Memory B cell (primary cell): ENCODE measurements at regions not wholly inside any gene's neighbourhood (a gene's known extent, or its start where the extent isn't known, plus 50 kb on each side); places are given as distances from the start of the nearest gene placed in this dataset.
"Not testable (repeated sequence)": the region's sequence is repeated elsewhere in the genome, so short reads cannot be mapped to it uniquely, and the experiment has no call there.

ENCODE experiments used
- ATAC-seq: fragments of 150-1000 bp; cut with Tn5 transposase; 2 replicates; pipeline ENCODE4 v1.10.0; 2021; ENCODE audit warnings: low read depth, mild to moderate bottlenecking, moderate library complexity
- DNase-seq, 2 donors: peaks; one replicate each; pipeline ENCODE4 v3.0.0; 2022; ENCODE audit warnings: low spot score in 2 of 2
- H3K27ac Mint-ChIP-seq: one replicate; pipeline ENCODE4 v1.8.0; 2022; ENCODE audit warnings: mild to moderate bottlenecking, moderate library complexity, mixed read lengths
- H3K27me3 Mint-ChIP-seq: one replicate; pipeline ENCODE4 v1.8.0; 2022; ENCODE audit warnings: mixed read lengths
- H3K36me3 Mint-ChIP-seq: one replicate; pipeline ENCODE4 v1.8.0; 2022; ENCODE audit warnings: mild to moderate bottlenecking, mixed read lengths
- H3K4me1 Mint-ChIP-seq: one replicate; pipeline ENCODE4 v1.8.0; 2022; ENCODE audit warnings: mixed read lengths
- H3K4me3 Mint-ChIP-seq: one replicate; pipeline ENCODE4 v1.8.0; 2022; ENCODE audit warnings: mild to moderate bottlenecking, moderate library complexity, mixed read lengths
- H3K9me3 Mint-ChIP-seq: one replicate; pipeline ENCODE4 v1.8.0; 2022; ENCODE audit warnings: mixed read lengths

- no peak for DNase-seq
- peaks cover 5% of the 10 kb centered on the region for H3K9me3 Mint-ChIP-seq
- peaks cover 6% of the 10 kb centered on the region for H3K27me3 Mint-ChIP-seq
- no peaks in the 10 kb centered on the region for H3K36me3 Mint-ChIP-seq
- no peak overlapping the region for H3K4me3 Mint-ChIP-seq
- H3K4me1 Mint-ChIP-seq, result peaks cover 6% of the 10 kb centered on the region
- ATAC-seq, result no peak
- no peak overlapping the region for H3K27ac Mint-ChIP-seq
Observed at GRCh38 chr6:169861431-169862042, 110.1 kb downstream of the ERMARD start.

- Mint-ChIP-seq H3K9me3 (peaks cover 5% of the 10 kb centered on the region), H3K27ac (no peak overlapping the region), H3K4me3 (no peak overlapping the region), H3K27me3 (peaks cover 6% of the 10 kb centered on the region), H3K4me1 (peaks cover 6% of the 10 kb centered on the region), H3K36me3 (no peaks in the 10 kb centered on the region)
- no peak for DNase-seq
- no peak for ATAC-seq
Observed at GRCh38 chr6:169859978-169860703, 108.7 kb downstream of the ERMARD start.

GRCh38 chr6:169859401-169859977 lies 108.1 kb downstream of the ERMARD start:
- Mint-ChIP-seq H3K4me1 (peaks cover 6% of the 10 kb centered on the region), H3K27me3 (peaks cover 6% of the 10 kb centered on the region), H3K9me3 (peaks cover 5% of the 10 kb centered on the region), H3K4me3 (no peak overlapping the region), H3K27ac (no peak overlapping the region), H3K36me3 (no peaks in the 10 kb centered on the region)
- DNase-seq (no peak), ATAC-seq (no peak)

GRCh38 chr6:169858935-169859351 lies 107.5 kb downstream of the ERMARD start:
- Mint-ChIP-seq H3K9me3 (peaks cover 5% of the 10 kb centered on the region), H3K36me3 (no peaks in the 10 kb centered on the region), H3K27me3 (peaks cover 6% of the 10 kb centered on the region), H3K27ac (no peak overlapping the region), H3K4me3 (no peak overlapping the region), H3K4me1 (peaks cover 6% of the 10 kb centered on the region)
- ATAC-seq (no peak), DNase-seq (no peak)

- Mint-ChIP-seq H3K4me1 (peaks cover under 1% of the 10 kb centered on the region), H3K36me3 (no peaks in the 10 kb centered on the region), H3K4me3 (no peak overlapping the region), H3K27me3 (peaks cover 1% of the 10 kb centered on the region), H3K9me3 (peaks cover under 1% of the 10 kb centered on the region), H3K27ac (no peak overlapping the region)
- no peak for ATAC-seq
- no peak for DNase-seq
Observed at GRCh38 chr6:169858293-169858934, 107.0 kb downstream of the ERMARD start.

- no peaks in the 10 kb centered on the region for H3K36me3 Mint-ChIP-seq
- peaks cover 5% of the 10 kb centered on the region for H3K9me3 Mint-ChIP-seq
- H3K27ac Mint-ChIP-seq, result no peak overlapping the region
- H3K27me3 Mint-ChIP-seq, result no peaks in the 10 kb centered on the region
- ATAC-seq, result no peak
- H3K4me3 Mint-ChIP-seq, result no peak overlapping the region
- no peaks in the 10 kb centered on the region for H3K4me1 Mint-ChIP-seq
- DNase-seq, result no peak
Observed at GRCh38 chr6:169857343-169858292, 106.2 kb downstream of the ERMARD start.

- H3K27me3 Mint-ChIP-seq, DNase-seq, H3K36me3 Mint-ChIP-seq, ATAC-seq, H3K9me3 Mint-ChIP-seq, H3K4me1 Mint-ChIP-seq, H3K27ac Mint-ChIP-seq, H3K4me3 Mint-ChIP-seq: not testable (repeated sequence)
Observed at GRCh38 chr6:169856442-169857342, 105.3 kb downstream of the ERMARD start.

GRCh38 chr6:169854813-169855212 lies 103.4 kb downstream of the ERMARD start:
- H3K27ac Mint-ChIP-seq, result no peak overlapping the region

GRCh38 chr6:169854083-169854725 lies 102.8 kb downstream of the ERMARD start:
- Mint-ChIP-seq H3K4me1 (no peaks in the 10 kb centered on the region), H3K27ac (no peak overlapping the region), H3K27me3 (peaks cover 8% of the 10 kb centered on the region), H3K4me3 (no peak overlapping the region), H3K9me3 (peaks cover 5% of the 10 kb centered on the region), H3K36me3 (no peaks in the 10 kb centered on the region)
- DNase-seq (no peak), ATAC-seq (no peak)

More at GRCh38 chr6:169854813-169855212, 103.4 kb downstream of the ERMARD start:
- DNase-seq (no peak), ATAC-seq (no peak)
- no peaks in the 10 kb centered on the region for H3K36me3 Mint-ChIP-seq
- no peak overlapping the region for H3K4me3 Mint-ChIP-seq
- H3K27me3 Mint-ChIP-seq, result peaks cover 7% of the 10 kb centered on the region
- H3K4me1 Mint-ChIP-seq, result no peaks in the 10 kb centered on the region
- peaks cover 5% of the 10 kb centered on the region for H3K9me3 Mint-ChIP-seq

- Mint-ChIP-seq H3K27ac (no peak overlapping the region), H3K9me3 (peaks cover 5% of the 10 kb centered on the region), H3K27me3 (peaks cover 9% of the 10 kb centered on the region), H3K4me1 (no peaks in the 10 kb centered on the region), H3K4me3 (no peak overlapping the region), H3K36me3 (no peaks in the 10 kb centered on the region)
- ATAC-seq (no peak), DNase-seq (no peak)
Observed at GRCh38 chr6:169853196-169854082, 102.0 kb downstream of the ERMARD start.

- Mint-ChIP-seq H3K4me1 (no peaks in the 10 kb centered on the region), H3K4me3 (no peak overlapping the region), H3K9me3 (peaks cover 5% of the 10 kb centered on the region), H3K36me3 (no peaks in the 10 kb centered on the region), H3K27ac (no peak overlapping the region), H3K27me3 (peaks cover 9% of the 10 kb centered on the region)
- no peak for ATAC-seq
- DNase-seq, result no peak
Observed at GRCh38 chr6:169852504-169853195, 101.2 kb downstream of the ERMARD start.
